HEK293T (cell line): ENCODE measurements at regions not wholly inside any gene's neighbourhood (a gene's known extent, or its start where the extent isn't known, plus 50 kb on each side); places are given as distances from the start of the nearest gene placed in this dataset.
"Not testable (repeated sequence)": the region's sequence is repeated elsewhere in the genome, so short reads cannot be mapped to it uniquely, and the experiment has no call there.

Experiments used
- CTCF ChIA-PET: fragments of 350-600 bp; formaldehyde crosslinking; extraction: SDS; loops from one replicate; lab custom pipeline; 2021; ENCODE audit warnings: antibody characterized with exemption, inconsistent platforms; lab: Yijun Ruan, JAX
- POLR2A ChIA-PET: fragments of 350-600 bp; formaldehyde crosslinking; extraction: SDS; loops from one replicate; lab custom pipeline; 2020; ENCODE audit warnings: antibody characterized with exemption, inconsistent platforms; lab: Yijun Ruan, JAX
- DNase-seq: peaks from one replicate; pipeline ENCODE4 v3.0.0; 2012; ENCODE audit warnings: mixed read lengths; ENCODE audit errors: extremely low spot score
- ARNT ChIP-seq: fragments of 450-650 bp; IDR thresholded peaks from 2 replicates; pipeline ENCODE4 v1.6.1; 2017; ENCODE audit warnings: mild to moderate bottlenecking
- BHLHE40 ChIP-seq: fragments of 450-650 bp; IDR thresholded peaks from 2 replicates; pipeline ENCODE4 v1.6.1; 2016; ENCODE audit warnings: mild to moderate bottlenecking, moderate library complexity, borderline replicate concordance
- CTBP1 ChIP-seq: fragments of 450-650 bp; IDR thresholded peaks from 2 replicates; pipeline ENCODE4 v1.6.1; 2016; ENCODE audit warnings: borderline replicate concordance
- ELF4 ChIP-seq: fragments of 450-650 bp; IDR thresholded peaks from 2 replicates; pipeline ENCODE4 v1.6.1; 2017; ENCODE audit warnings: antibody characterized with exemption
- FOXA1 ChIP-seq: fragments of 450-650 bp; IDR thresholded peaks from 2 replicates; pipeline ENCODE4 v1.6.1; 2016; ENCODE audit warnings: mild to moderate bottlenecking
- FOXK2 ChIP-seq: fragments of 450-650 bp; IDR thresholded peaks from 2 replicates; pipeline ENCODE4 v1.6.1; 2016; ENCODE audit warnings: mild to moderate bottlenecking
- FOXM1 ChIP-seq: fragments of 450-650 bp; IDR thresholded peaks from 2 replicates; pipeline ENCODE4 v1.6.1; 2017; ENCODE audit warnings: mild to moderate bottlenecking, borderline replicate concordance
- HDGF ChIP-seq: fragments of 450-650 bp; IDR thresholded peaks from 2 replicates; pipeline ENCODE4 v1.6.1; 2017; ENCODE audit warnings: antibody characterized with exemption, borderline replicate concordance
- L3MBTL2 ChIP-seq: fragments of 450-650 bp; conservative IDR thresholded peaks from 2 replicates; pipeline ENCODE4 v1.6.1; 2016; ENCODE audit warnings: mild to moderate bottlenecking
- LEF1 ChIP-seq: fragments of 450-650 bp; IDR thresholded peaks from 2 replicates; pipeline ENCODE4 v1.6.1; 2017; ENCODE audit warnings: mild to moderate bottlenecking, borderline replicate concordance
- NFRKB ChIP-seq: fragments of 450-650 bp; IDR thresholded peaks from 2 replicates; pipeline ENCODE4 v1.6.1; 2016; ENCODE audit warnings: mild to moderate bottlenecking, moderate library complexity
- PKNOX1 ChIP-seq: fragments of 450-650 bp; IDR thresholded peaks from 2 replicates; pipeline ENCODE4 v1.6.1; 2016
- SP1 ChIP-seq: fragments of 450-650 bp; IDR thresholded peaks from 2 replicates; pipeline ENCODE4 v1.6.1; 2017
- SUZ12 ChIP-seq: fragments of 450-650 bp; IDR thresholded peaks from 2 replicates; pipeline ENCODE4 v1.6.1; 2016; ENCODE audit warnings: mild to moderate bottlenecking
- TARDBP ChIP-seq: fragments of 450-650 bp; IDR thresholded peaks from 2 replicates; pipeline ENCODE4 v1.6.1; 2016
- ZNF384 ChIP-seq: fragments of 450-650 bp; IDR thresholded peaks from 2 replicates; pipeline ENCODE4 v1.6.1; 2016

- ChIA-PET CTCF (no interaction called here), POLR2A (no interaction called here)
- DNase-seq, result no peak
- TF ChIP-seq SP1 (no peak), BHLHE40 (no peak), FOXK2 (no peak), TARDBP (no peak)
These were observed 1368.0 kb upstream of the ZEB2 start for GRCh38 chr2:145887915-145888314.

GRCh38 chr2:145880997-145881396, 1361.1 kb upstream of the ZEB2 start:
- DNase-seq, CTCF ChIA-PET, POLR2A ChIA-PET: not testable (repeated sequence)

GRCh38 chr2:145875016-145875415, 1355.1 kb upstream of the ZEB2 start:
- ChIA-PET CTCF (no interaction called here), POLR2A (no interaction called here)
- TF ChIP-seq ZNF384 (no peak), HDGF (no peak), SP1 (no peak), LEF1 (no peak), PKNOX1 (no peak), CTBP1 (no peak), L3MBTL2 (no peak), ARNT (no peak), FOXM1 (no peak), ELF4 (no peak), FOXA1 (no peak), FOXK2 (no peak), SUZ12 (no peak), TARDBP (no peak), NFRKB (no peak), BHLHE40 (no peak)
- no peak for DNase-seq

- TF ChIP-seq SUZ12, result no peak
- no peak for TF ChIP-seq L3MBTL2
- no peak for TF ChIP-seq FOXA1
- no peak for TF ChIP-seq TARDBP
- no peak for TF ChIP-seq HDGF
- TF ChIP-seq LEF1, result no peak
- no peak for TF ChIP-seq ARNT
- no peak for TF ChIP-seq ELF4
- no peak for DNase-seq
- ChIA-PET CTCF (no interaction called here), POLR2A (no interaction called here)
These were observed 1354.5 kb upstream of the ZEB2 start for GRCh38 chr2:145874466-145874865.

GRCh38 chr2:145864501-145864900, 1344.6 kb upstream of the ZEB2 start:
- ChIA-PET CTCF (no interaction called here), POLR2A (no interaction called here)

GRCh38 chr2:145861940-145862339, 1342.0 kb upstream of the ZEB2 start:
- POLR2A ChIA-PET, result no interaction called here
- CTCF ChIA-PET, result no interaction called here
- TF ChIP-seq FOXM1 (no peak), FOXA1 (no peak), ZNF384 (no peak), SUZ12 (no peak), TARDBP (no peak), ELF4 (no peak), LEF1 (no peak), BHLHE40 (no peak), NFRKB (no peak), FOXK2 (no peak), ARNT (no peak), CTBP1 (no peak), HDGF (no peak), L3MBTL2 (no peak), PKNOX1 (no peak), SP1 (no peak)
- no peak for DNase-seq

More at GRCh38 chr2:145864501-145864900, 1344.6 kb upstream of the ZEB2 start:
- TF ChIP-seq PKNOX1 (no peak), SUZ12 (no peak), TARDBP (no peak), SP1 (no peak), CTBP1 (no peak), BHLHE40 (no peak), ARNT (no peak), FOXM1 (no peak), NFRKB (no peak), ELF4 (no peak), ZNF384 (no peak)
- no peak for DNase-seq

GRCh38 chr2:145860083-145860482, 1340.2 kb upstream of the ZEB2 start:
- TF ChIP-seq CTBP1, result no peak
- no peak for TF ChIP-seq LEF1
- no peak for TF ChIP-seq BHLHE40
- no peak for TF ChIP-seq HDGF
- TF ChIP-seq FOXM1, result no peak
- no peak for TF ChIP-seq TARDBP
- TF ChIP-seq L3MBTL2, result no peak
- CTCF ChIA-PET, result no interaction called here
- POLR2A ChIA-PET, result no interaction called here
- no peak for DNase-seq
